Right lung (tissue), 2 donors: ENCODE measurements at regions not wholly inside any gene's neighbourhood (a gene's known extent, or its start where the extent isn't known, plus 50 kb on each side); places are given as distances from the start of the nearest gene placed in this dataset.

Experiments used
- DNase-seq, 2 donors: peaks; one replicate each; pipeline ENCODE4 v3.0.0-alpha.2; 2013

DNA sequence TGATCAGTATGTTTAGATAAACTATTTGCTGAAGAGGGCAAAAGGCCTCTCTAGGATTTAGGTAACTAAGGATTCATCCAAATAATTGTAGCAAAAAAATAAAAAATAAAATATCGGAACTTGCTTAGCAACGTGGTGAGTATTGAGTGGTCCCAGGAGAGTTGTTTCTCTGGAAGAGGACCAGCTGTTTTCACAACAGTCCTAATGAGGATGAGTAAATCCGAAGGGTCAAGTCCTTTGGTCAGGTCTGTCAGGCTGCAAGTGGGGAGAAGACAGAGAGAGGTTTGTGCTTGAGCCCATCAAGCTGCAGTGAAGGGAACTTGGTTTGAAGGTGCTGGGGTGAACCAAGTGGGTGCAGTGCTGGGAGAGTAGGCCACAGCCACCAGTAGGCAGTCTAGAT, 539.2 kb downstream of the SLC4A3 start:
- DNase-seq = no peak

- DNase-seq = no peak
These were observed 540.5 kb downstream of the SLC4A3 start for GRCh38 chr2:220167956-220168355.

DNA sequence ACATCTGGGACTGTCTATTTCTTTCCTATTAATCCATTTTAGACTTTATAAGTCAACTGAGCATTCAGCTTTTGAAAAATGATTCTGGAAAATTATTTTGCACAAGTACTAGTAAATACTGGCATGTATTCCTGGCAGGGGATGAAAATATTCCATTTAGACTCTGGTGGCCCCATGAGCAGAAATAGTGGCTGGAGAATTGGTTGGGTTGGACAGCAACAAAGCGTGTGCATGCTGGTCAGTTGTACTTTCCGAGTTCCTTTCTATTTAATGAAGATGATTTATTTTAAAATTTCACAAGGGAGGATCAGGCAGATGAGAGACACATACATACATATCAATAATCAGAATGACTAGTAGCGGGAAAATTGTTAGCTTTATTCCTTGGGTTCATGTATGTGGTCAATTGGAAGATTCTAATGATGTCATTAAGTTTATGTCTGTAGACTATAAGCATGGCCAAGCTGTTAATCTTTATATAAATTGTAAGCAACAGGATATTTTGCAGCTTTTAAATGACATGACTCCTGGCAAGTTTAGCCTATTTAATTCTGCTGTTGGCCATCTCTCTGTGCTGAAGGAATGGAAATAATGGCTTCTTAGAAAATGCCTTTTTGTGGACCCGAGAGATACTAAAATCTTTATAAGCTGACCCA, 541.6 kb downstream of the SLC4A3 start:
- no peak for DNase-seq

DNA sequence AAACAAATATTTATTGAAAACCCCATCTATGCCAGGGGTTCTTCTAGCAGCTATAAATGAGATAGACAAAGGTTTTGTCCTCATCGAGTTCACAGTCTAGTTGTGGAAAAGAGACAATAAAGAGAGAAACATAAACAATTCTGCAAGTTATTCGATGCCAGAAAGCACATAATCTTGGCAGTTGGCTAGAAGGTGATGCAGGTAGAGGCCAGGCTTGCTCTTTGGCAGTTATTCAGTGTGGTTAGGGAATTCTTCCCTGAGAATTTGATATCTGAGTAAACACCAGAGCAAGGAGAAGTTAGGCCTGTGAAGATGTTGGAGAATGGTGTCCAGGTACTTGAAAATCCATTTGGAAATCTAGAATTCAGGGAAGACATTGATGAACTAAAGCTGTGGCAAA, 547.4 kb downstream of the SLC4A3 start:
- DNase-seq = no peak

GRCh38 chr2:220175967-220176366, 548.5 kb downstream of the SLC4A3 start:
- DNase-seq = no peak

DNA sequence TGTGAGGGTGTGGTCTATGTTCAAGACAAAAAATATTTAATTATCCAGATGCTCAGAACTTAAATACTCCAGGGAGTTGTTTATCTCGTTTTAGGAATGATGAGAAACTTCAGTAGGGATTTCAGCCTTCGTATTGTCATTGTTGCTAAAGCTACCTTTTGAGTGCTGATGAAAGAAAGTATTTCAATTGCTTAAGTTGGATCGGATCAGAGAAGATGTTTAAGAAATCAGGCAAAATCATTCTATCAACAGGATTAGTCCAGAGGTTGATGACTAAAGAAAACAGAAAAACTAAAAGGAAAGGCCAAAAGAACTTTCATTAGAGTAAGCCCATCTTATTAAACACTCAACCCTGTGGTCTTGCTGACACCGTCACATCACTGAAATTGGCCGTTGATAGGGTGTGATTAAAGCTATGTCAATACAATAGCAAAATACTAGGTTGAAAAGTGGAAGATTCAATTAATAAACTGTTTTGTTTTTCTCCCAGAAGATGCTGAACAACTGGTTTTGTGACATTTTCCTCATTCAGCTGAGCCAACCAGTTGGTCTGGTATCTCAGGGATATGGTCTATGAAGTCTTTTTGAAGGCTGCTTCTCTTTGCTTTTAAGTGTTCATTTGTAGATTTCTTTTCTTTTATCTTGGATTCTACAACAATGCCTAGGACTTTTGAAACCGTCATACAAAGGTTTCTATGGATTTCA, 551.7 kb downstream of the SLC4A3 start:
- no peak for DNase-seq

DNA sequence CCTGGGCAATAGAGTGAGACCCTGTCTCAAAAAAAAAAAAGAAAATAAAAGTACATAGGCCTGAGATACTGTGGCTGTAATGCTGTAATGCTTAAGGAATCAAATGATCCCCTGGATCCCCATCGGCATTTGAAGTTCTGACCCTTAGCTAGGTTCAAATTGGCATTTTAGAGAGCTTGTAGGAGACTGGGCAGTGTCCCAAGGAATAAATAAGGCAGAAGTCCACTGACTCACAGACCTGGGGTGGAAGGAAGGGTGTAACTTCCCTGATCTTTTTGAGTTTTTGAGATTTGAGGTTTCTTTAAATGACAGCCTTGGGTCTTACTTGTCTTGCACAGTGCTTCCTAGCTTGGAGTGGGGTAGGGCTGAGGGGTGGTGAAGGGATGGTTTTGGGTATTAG, 553.7 kb downstream of the SLC4A3 start:
- no peak for DNase-seq

DNA sequence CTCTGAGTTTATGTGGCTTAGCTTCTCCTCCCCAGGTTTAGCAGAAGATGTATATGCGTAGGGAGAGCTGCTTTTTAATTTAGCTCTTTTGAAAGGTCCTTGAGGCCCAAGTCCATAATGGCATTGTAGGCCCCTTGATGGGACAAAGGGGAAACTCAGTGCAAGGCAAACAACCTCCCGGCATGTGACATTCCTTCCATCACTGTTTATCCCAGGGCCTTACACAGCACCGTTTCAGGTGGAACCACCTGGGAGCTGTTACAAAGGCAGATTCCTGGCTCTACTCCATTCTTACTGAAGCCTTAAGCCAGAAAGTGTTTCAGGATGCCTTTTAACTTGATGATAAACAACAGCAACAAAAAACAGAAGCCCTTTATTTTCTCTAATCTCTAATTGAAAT, 555.4 kb downstream of the SLC4A3 start:
- DNase-seq = no peak

GRCh38 chr2:220185766-220186305, 558.4 kb downstream of the SLC4A3 start:
- no peak for DNase-seq

DNA sequence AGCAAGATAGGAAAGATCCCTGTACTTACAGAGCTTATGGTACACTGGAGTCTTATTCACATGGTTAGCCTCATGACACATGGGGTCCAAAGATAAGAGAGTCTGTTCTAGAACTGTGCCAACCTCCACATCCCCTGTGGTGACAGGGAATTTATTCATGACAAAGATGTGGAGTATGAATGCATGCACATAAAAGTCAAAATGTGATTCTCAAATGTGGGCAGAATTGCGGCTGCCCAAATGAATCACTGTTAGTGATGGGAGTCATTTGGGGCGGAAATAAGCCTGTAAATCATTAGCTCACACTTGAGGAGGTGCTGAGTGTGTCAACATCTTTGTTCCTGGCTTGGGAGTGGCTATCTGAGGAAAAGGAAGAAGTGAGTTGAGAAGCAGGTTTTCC, 560.6 kb downstream of the SLC4A3 start:
- DNase-seq = no peak

- no peak for DNase-seq
These were observed 563.6 kb downstream of the SLC4A3 start for GRCh38 chr2:220191031-220191430.

DNA sequence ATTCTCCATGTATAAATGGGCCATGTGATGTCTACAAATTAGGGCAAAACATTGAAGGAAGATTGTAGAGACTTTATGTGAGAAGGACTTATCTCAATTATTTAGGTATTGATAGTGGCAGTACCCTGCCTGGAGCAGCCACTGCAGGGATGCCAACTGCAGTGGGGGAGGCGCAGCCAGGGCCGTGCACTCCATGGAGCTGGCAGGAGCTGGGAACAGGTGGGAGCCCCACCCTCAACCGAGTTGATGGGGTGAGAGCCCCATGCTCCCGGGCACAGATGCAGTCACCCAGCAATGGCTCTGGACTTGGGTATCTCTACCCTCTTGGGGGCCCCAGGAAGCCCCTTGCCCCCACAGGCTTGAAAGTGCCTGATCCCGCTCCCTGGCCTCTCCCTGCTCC, 564.3 kb downstream of the SLC4A3 start:
- DNase-seq = no peak

- DNase-seq = no peak
These were observed 565.7 kb downstream of the SLC4A3 start for GRCh38 chr2:220192994-220193753.

DNA sequence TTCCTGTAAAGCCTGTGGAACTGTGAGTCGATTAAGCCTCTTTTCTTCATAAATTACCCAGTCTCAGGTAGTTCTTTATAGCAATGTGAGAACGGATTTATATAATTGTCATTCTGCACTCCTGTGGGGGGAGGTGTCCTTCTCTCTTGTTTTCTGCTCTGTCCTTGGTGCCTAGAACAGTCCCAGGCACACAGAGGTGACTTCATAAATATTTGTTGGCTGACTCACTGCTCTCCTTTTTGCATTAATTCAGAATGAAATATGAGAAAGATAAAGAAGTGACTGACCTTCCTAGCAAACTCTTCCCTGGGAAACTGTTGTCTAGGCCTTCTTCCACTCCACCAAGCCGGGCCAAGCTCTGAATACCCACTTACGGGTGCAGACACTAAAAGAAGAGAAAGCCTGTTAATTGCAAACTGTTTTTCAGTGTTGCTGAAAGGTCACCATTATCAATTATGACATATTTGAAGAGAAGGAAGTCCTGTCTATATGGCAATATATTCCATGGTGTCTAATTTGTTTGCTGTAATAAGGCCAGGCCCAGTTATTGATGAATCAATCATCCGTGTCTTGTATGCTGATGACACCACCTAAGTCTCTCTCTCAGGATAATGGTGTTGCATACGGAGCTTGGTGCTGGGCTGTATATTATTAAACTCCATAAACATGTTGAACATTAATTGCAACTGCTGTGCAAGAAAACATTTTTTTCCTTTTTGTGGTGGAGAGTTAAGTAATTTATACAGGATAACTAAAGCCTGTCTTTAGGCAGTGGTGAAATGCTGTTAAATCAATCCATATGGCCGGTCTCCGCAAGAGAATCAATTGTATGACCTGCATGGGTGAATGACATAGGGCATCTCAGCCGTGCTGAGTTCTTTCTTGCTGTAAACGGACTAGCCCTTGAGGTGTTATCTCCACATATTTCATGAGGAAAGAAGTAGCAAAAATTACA, 567.5 kb downstream of the SLC4A3 start:
- no peak for DNase-seq

- DNase-seq = no peak
These were observed 571.5 kb downstream of the SLC4A3 start for GRCh38 chr2:220198896-220199295.

GRCh38 chr2:220202066-220202465, 574.6 kb downstream of the SLC4A3 start:
- DNase-seq = no peak

DNA sequence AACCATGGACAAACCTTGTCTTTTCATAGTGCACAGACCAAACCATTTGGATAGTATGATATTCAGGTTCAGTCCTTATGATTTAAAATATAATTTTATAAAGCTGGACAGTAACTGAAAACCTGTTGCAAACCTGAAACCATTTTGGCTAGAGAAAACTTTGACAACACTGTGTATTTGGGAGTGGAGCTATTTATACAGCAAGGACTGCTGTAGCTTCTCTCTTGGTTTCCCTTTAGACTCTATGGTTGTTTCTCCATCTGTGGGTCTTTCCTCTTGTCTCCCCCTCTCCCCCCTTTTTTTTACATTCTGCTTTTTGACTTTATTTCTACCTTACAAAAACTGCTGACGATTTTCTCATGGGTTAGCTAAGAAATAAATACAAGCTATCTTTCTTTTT, 581.7 kb downstream of the SLC4A3 start:
- DNase-seq = no peak

DNA sequence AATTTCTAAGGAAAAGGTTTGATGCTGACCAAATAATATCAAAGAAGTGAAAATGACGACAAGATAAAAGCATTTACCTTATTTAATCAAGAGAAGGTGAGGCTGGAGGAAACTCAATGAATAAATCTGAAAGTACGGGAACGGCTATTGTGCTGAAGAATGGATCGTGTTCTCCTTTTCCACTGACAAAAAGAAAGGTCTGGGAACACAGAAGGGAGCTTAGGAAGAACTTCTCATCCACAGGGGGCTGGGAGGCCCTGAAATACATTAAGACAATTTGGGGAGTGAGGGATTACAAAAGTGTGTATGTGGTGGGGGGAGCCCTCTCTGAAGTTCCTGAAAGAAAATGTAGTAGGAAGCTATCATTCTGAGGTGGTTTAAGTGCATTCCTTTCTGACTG, 582.3 kb downstream of the SLC4A3 start:
- no peak for DNase-seq

GRCh38 chr2:220212296-220213080, 585.1 kb downstream of the SLC4A3 start:
- no peak for DNase-seq

DNA sequence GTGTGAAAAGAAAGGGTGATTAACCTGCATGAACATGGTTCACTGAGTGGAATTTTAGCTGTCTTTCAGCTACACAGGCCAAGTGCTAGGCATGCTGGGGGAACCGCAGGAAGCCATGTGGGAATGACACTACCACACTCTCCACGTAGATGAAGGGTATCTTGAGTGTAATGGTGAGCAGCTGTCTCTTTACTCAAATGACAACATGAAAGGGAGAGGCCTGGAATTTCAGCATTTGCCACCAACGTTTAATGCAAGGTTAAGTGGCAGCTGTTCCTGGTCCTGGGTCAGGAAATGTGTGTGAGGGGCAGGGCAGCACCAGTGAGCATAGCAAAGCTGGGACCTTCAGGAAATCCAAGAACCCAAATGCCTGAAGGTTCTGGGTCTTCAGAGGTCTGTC, 588.4 kb downstream of the SLC4A3 start:
- no peak for DNase-seq

DNA sequence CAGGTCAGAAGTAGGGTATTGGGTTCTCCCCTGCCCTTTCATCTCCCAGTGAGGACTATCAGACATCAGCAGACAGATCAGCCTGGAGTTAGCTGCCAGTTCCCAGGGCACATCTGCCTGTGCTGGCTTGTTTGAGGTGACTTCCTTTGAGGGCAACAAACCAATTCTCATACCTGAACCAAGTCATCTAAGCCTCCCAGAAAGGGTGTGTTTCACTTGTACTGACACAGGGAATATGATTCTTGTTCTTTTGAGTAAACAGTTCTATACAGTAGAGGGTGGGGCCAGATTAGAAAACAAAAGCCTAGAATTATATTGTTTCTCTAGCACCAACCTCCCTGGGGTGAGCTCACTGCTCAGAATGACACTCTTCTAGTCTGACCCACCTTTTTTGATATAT, 591.9 kb downstream of the SLC4A3 start:
- DNase-seq = no peak
